HG03060 (cell line): ENCODE measurements at regions not wholly inside any gene's neighbourhood (a gene's known extent, or its start where the extent isn't known, plus 50 kb on each side); places are given as distances from the start of the nearest gene placed in this dataset.

Experiments used
- ATAC-seq: cut with Tn5 transposase; IDR thresholded peaks from one replicate; pipeline ENCODE4 v1.9.1; 2021; ENCODE audit warnings: low read depth, moderate number of reproducible peaks; ENCODE audit not compliant: unreplicated experiment

DNA sequence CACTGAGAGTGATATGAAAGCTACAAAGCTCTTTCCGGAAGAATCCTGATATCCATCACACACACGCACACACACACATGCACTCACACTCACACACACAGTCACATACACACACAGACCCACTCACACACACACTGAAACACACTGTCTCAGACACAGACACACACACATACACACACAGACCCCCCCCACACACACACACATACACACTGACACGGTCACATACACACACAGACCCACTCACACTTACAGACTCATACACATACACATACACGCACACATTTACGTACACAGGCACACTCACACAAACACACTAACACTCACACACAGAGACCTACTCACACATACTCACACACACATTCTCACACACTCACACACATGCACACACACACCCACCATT is 58.6 kb downstream of the LIG4 start:
- no peak for ATAC-seq

DNA sequence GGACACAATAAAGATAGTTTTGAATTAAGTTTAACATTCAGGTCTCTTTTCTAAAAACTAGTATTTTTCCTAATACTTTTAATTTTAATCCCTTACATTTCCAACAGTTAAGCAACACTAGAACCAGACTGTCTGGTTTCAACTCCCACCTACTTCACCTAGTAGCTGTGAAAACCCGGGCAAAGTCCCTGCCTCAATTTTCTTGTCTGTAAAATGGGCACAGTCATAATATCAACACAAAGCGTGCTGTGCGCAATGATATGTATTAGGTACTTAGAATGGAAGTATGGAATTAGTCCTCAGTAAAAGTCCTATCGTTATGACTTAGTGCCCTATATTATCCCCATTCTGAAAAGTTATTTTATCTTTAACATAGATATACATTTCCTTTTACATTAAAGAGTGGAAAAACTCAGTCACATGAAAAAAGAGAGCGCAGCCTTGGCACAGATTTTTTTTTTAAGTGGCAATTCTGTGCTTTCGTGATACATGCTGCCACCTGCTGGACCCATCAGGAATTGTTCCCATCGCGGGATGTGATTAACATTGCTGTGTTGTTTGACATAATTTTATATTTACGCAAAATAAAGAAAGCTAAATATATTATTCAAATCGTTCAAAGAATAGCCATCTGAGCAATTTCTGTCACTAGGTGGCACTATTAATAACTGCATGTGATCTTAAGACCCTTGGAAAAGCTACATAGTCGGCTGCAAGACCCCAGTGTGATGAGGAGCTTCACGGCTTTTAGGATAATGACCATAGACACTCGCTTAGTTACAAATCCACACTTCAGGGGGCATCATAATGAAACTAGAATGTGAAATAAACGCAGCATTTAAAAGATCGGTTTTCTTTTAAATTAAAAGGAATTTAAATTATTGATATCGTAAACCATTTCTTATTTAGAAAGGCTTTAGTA is 59.9 kb downstream of the LIG4 start:
- no peak for ATAC-seq

DNA sequence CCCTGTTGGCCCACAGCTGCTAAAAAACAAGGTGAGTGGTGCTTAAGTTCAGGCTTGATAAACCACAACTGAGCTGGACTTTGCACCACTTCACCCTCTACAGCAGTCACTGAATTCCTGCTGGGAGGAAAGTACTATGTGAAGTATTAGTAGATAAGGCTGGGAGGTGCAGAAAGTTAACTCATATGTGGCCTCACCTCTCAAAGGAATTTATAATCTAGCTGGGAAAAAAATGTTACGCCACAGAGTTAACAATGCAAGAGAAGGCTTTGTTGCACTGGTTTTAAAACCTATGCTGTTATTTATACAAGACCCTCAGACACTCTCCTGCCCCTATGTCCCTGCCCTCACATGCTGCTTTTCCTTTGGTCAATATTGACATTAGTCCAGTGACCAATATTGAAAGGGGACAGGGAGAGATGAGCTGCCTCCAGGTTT is 60.9 kb downstream of the LIG4 start:
- no peak for ATAC-seq

DNA sequence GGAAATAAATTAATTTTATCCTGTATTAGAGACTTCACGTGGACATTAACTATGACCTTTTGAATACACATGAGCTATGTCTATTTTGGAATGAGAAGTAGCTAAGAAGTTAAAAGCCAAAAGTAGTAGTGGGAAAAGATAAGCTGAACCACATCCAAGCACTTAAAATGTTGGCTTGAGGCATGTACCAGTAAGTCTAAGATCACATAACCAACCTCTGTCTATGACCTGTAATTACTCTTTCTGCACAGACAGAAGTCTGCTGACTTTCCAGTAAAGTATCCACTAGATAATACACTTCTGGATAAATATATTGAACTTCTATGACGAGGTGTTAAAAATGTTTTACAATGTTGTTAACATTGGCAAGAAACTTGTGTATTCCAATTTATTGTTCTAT is 68.7 kb downstream of the LIG4 start:
- no peak for ATAC-seq

DNA sequence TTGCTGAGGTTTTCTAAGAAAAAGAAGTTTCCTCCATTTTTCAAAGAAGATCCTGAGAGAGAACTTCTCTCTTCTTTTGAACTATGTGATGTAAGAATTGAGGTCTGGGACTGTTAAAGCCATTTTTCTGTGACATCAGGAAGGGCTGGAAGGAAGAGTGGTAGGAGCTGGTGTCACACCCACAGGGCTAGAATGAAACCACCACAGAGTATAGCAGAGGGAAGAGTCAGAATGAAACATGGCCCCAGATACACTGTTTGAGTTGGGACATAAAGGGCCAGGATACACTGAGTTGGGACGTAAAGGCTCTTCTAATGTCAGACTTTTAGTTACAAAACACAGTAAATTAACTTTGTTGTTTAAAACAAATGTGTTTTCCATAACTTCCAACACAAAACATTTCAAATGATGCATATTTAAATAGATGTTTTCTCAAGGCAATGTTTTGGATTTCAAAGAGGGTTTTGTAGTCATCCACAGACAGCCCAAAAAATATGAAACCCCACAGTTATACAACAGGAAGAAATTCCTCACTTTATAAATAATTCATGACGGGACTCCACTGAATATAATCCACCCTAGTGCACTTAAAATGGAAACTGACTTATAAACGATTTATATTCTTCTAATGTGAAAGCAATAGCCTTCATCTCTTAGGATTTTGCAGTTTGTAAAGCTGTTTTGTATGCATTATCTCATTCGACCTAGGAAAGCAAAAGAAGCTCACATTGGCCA is 72.5 kb downstream of the LIG4 start:
- ATAC-seq = no peak

DNA sequence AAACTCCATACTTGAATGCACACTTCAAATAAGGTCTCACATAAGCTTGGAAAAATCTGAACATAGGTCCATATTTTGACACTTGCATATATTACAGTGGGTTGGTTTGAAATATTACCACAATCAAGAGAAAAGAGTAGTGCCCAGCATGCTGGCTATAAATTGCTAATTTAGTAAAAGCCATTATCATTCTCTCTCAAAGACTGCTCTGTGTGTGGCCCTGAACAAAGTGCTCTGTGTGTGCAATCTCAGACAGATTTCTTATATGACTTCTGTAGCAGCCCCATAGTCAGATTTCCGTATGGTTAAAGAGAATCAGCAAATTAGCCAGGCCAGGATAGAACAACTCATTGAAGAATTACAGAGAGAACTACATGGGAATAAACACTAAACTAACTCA is 78.2 kb downstream of the LIG4 start:
- no peak for ATAC-seq

DNA sequence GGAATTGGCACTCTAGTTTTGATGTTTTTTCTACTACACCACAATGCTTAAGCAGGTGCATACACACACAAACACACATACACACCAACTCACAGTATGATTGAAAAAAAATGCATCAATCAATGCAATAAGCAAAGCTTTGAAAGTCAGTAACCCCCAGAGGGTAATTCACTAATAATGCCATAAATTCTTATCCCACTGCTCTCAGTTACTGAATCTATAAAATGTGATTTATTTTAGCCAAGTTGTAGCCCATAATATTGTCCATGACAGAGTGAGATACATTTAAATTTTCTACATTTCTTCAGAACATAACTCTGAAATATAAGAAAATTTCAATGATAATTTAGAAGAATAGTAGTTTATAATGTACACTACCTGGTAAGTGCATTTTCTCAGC is 87.9 kb downstream of the LIG4 start:
- no peak for ATAC-seq

DNA sequence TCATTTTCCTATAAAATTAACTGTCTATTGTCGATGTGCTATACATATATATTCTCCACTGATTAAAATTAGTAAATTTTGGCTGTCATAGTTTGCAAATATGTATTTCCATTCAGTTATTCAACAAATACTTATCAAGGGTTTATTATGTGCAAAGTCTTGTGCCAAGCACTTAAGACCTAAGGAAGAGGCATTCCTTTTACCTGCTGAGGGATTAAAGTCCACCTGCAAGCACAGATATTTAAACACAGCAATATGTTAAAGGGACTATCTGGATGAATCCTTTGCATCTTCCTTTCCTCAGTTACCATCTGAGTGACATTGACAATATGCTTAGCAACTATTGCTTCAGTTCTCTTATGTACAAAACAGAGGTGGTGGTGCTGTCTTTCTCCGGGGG is 89.3 kb downstream of the LIG4 start:
- no peak for ATAC-seq

DNA sequence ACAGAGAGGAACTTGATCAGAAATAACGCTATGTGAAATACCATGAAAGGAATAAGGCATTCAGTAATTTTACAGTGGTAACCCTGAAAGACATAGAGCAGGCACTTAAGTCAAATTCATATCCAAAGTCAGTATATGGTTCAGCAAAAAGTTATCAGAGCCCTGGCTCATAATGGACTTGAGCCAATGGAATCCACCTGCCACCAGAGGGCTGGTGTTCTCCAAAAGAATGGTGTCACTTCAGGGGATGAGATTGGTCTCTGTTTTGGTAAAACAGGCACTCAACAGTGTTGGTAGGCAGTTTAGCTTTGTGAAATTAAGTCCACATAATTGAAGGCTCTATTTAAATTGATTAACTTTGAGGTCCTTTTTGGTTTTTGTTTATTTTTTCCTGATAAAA is 93.9 kb downstream of the LIG4 start:
- ATAC-seq = no peak

DNA sequence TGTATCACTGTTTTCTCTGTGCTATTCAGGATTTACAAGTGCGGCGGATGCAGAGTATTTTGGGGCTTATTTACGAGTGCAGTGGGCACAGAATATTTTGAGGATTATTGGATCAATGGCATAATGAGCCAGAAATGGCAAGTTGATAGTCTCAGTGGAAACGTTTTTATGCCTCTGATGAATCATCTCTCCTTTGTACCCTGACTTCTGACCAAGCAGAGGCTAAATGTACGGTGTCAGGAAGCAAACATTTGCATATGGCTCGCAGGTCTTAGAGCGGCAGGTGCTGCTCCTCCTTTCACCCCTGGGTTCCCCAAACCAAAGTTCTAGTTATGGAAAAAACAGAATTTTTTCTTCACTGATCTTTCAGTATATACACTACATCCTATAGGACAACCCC is 94.5 kb downstream of the LIG4 start:
- ATAC-seq = no peak

DNA sequence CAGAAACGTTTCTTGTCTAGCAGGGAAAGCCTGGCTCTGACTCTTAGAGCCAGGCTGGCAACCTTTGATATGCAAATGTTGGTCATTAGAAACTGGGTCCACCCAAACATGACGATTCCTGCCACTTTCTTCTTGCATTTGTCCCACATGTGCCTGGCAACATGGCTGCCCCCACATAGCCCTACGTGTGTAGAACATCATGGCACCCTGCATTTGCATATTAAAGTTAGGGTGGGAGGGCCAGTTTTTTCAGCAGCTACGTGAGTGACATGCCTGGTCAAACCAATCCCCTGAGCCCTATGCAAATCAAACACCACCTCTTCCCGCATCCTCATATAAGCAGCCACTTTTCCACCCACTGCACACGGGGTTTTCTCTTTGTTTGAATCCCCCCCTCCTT is 95.0 kb downstream of the LIG4 start:
- no peak for ATAC-seq

DNA sequence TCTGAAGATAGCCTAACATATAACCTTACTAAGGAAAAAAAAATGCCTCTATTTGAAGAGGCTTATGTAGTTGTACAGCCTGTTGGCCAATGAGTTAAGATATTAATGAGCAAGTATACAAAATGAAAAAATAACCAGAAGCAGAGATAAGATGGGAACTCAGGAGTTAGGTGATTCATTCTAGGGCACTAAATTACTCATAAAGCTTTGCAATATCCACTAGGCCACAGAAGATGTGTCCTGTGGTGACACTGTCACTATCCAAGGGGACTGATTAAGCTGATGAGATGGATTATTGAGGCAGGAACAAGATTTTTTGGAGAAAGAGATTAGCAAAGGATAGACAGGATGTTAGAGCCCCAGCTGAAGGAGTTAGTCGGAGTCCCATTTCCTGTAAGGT is 99.6 kb downstream of the LIG4 start:
- no peak for ATAC-seq

DNA sequence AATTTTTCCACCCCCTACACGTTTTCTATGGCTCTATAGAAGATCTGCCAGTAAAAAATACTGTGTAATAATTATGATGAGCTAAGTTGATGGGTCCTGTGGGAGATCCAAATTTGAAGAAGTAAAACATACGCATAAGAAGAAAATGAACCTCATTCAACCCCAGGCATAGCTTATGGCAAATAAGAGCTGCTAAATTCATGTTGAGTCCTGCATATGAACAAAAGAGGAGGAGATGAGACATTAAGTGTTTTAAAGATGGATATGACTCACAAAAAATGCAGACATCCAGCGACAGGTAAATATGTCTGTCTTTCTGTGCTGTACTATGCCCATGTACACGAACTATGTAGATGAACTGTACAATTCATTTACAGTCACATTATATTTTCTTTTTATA is 101.9 kb downstream of the LIG4 start:
- ATAC-seq = no peak

DNA sequence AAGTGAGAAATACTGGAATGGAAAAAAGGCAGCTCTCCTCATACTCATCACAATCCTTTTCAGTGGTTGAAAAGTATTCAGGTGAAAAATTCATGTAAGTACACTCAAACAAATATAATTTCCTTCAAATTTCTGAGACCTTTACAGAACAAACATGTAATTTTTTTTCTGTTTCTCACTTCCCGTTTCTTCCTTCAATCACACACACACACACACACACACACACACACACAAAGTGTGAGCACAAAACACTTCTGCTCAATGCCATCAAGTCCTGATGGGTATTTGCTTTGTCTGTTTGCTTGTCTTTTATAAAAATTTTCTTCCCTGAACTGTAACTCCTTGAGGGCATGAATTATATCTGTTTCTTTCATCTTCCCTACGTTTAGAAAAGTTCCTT is 110.6 kb downstream of the LIG4 start:
- no peak for ATAC-seq

DNA sequence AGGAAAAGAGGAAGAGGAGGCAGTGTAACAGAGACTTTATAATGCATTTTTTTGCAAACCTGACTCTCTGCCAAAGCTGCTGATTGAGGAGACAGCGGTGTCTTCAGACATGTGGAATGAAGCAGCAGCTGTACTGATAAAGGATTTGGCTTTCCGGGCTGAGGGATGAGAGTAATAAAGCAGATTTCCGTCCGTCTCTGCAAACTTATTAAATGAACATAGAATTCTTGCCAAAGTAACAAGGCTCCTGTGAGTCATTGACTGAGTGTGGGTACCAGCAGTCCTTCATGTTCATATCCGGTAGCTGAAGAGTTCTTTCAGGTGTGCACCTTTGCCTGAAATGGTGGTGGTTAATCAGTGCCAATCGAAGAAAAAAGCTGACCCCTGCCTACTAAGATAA is 112.6 kb downstream of the LIG4 start:
- ATAC-seq = no peak

DNA sequence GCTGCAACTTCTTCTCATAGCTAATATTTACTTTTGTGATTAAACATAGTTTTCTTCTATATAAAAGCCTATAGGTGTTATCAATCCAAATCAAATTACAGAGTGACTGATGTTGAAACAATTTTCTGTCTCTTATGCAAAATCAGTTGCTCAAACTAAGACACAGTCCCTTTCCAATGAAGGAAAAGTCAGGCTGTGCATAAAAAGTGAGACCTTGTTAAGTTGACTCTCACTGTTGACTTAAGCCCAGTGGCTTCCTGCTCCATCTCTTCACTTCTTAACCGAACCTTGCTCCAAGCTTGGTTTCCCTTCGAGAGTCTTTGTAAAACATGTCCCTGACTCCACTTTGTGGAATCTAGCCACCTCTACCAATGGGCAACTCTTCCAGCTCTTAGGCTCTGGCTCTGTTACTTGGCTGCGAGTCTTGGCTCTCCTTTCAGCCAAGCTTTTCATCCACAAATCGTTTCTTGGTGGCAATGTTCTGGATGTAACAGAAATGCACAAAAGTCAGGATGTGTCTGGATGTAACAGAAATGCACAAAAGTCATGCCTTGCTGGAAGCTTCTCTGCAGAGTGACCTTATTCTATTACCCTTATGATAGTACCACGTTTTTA is 118.9 kb downstream of the LIG4 start:
- ATAC-seq = no peak

DNA sequence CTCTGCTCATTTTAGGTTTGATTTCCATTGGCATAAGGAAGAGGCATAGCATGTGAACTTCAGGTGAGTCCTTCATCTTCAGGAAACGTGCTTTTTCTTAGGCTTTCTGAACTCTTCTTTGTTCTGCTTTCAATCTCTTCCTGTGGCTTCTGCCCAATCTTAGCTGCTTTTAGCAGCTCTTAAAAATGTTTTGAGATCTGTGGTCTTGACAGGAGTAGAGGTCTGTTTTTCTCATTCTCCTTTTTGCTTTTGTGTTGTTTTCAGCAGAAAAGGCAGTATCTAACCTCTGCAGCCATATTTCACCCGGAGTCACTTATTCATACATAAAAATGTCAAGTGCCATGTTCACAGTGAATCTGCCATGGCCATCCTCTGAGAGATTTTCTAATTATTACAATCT is 120.3 kb downstream of the LIG4 start:
- no peak for ATAC-seq

DNA sequence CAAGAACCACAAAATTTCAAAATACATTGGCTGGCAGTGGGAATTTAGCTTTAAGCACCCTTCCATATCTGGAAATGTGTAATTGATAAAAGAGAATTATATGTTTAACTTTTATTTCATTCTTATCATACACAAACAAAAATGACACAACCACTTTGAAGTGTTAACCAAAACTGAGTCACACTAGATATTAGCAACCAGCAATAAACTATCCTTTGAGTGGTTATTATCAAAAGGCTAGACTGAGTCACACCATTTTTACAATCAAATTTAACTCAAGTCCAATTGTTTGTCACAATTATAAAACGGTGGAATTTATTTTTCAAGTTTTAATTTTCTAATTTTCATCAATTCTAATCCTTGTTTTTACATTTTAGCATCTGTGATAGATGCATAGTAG is 121.7 kb downstream of the LIG4 start:
- no peak for ATAC-seq

DNA sequence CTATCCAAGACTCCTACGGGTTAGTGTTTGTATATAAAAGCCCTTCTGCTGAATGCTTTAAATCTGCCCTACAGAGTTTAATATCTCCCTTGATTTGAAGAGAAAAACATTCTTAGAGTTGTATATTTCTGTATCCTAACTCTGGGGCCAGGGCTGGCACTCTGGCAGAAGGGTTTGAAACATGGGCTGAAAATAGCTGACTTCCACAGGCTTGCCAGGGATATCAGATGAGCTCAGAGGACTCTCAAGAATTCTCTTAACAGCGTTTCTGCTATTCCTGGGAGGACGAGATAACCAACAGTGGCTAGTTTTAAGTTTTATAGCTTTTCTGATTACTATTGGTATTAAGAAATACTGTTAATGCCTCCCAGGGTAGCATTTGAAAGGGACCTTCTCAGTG is 127.5 kb downstream of the LIG4 start:
- ATAC-seq = no peak

DNA sequence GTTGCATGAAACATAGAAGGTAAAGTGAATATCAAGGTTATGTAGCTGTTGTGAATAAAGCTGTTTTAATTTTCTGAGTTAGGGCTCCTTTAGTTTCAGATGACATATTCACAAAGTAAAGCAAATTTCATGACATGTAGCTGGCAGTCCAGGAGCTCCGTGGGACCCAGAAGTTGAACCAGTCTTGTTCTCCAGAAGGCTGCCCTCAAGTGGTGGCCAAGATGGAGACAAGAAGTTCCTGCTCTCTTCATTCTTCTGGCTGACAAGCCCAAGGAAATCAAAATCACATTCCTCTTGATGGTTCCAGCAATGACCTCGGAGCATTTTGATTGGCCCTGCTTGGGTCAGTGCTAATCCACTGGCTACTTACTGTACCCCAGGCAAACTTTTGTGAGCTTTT is 128.7 kb downstream of the LIG4 start:
- no peak for ATAC-seq

DNA sequence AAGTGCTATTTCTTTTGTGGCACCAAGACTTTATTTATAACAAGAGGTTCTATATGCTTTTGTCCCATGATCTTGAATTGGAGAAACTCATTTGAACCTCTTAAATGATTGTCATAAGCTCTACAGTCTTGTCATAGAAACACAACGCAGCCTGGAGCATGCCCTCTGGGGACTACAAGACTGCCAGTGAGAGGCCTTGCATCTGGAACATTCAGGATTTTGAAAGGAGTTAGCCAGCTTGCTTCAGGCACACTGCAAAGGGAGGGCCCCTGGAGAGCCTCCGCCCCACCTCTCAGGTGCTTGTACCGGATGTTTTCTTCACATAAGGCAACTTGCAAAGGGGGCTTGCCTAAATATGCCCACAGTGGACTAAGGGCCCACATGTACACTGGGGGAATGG is 130.5 kb downstream of the LIG4 start:
- no peak for ATAC-seq

DNA sequence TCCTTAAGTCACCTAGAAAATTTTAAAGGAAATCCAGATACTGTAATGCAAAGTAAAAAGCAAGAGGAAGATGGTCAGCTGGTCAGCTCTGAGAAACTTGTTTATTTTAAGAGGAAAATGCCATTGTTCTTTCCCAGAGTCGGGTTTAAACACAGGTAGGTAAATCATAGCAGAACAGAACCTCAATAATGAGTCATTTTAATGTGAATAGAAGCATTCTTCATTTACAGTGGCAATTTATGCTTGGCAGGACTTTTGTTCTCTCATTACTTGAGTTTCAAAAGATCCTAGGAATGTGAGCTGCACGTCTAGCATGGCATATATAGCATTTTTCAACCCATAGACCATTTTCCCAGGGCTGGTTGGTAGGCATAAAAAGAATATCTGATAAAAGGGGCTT is 132.3 kb downstream of the LIG4 start:
- no peak for ATAC-seq
